ENCODE measurements at regions not wholly inside any gene's neighbourhood (a gene's known extent, or its start where the extent isn't known, plus 50 kb on each side); places are given as distances from the start of the nearest gene placed in this dataset.
"Not testable (repeated sequence)": the region's sequence is repeated elsewhere in the genome, so short reads cannot be mapped to it uniquely, and the experiment has no call there.

GRCh38 chr9:87781331-87781730 is 55.4 kb downstream of the CTSL start:
- no peak overlapping the region for H3K4me3 ChIP-seq (ENCODE audit: low read length)
- ChIA-PET POLR2A (no interaction called here), CTCF (no interaction called here)
- peaks cover 0 to 2% (median 0%) of the 10 kb centered on the region in 7 donors for H3K4me1 Mint-ChIP-seq
- intact Hi-C loops (cut with micrococcal nuclease), result no loop called here
- no peak overlapping the region for H3K27ac ChIP-seq (ENCODE audit: low read depth, low read length)
- H3K27me3 ChIP-seq (ENCODE audit: control insufficient read depth in 2 of 2, insufficient read depth in 2 of 2, low read length in 2 of 2), result no peaks in the 10 kb centered on the region
- DNase-seq (no peak), ATAC-seq (no peak)
- no peaks in the 10 kb centered on the region for H3K4me1 ChIP-seq (ENCODE audit: control insufficient read depth in 2 of 2, insufficient read depth in 2 of 2, low read length in 2 of 2)
- peaks cover 0 to 4% (median 0%) of the 10 kb centered on the region in 11 donors for H3K9me3 Mint-ChIP-seq
- H3K36me3 Mint-ChIP-seq, result no peaks in the 10 kb centered on the region
- no peaks in the 10 kb centered on the region for H3K9me3 ChIP-seq (ENCODE audit: control insufficient read depth in 2 of 3, low read length in 3 of 3)
- H3K27ac Mint-ChIP-seq, result no peak overlapping the region
- no peak overlapping the region for H3K4me3 Mint-ChIP-seq
- H3K27me3 Mint-ChIP-seq, result peaks cover 0 to 4% (median 0%) of the 10 kb centered on the region in 5 donors
- H3K36me3 ChIP-seq (ENCODE audit: control insufficient read depth in 2 of 3, insufficient read depth in 3 of 3, low read length in 3 of 3), result no peaks in the 10 kb centered on the region

DNA sequence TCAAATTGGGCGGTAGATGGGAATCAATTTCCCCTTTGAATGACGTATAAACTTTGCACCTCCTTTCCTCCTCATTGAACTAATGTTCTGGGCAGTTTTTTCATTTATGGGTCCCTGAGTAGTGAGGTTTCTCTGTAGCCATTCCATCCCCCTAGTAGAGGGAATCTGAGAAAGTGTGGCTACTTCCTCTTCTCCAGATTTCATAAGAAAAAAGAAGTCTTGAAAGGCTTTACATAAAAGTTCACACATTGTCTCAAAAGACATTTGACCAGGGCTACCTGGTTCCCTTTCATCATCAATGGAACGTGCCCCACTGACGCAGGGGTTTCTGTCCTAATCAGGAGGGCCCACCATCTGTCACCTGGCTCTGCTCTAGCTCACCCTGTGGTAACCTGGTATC is 57.3 kb downstream of the CTSL start:
- no peaks in the 10 kb centered on the region for H3K36me3 ChIP-seq (ENCODE audit: control insufficient read depth in 2 of 3, insufficient read depth in 3 of 3, low read length in 3 of 3)
- ATAC-seq (no peak), DNase-seq (no peak)
- no peak overlapping the region for H3K27ac ChIP-seq (ENCODE audit: low read depth, low read length)
- H3K9me3 Mint-ChIP-seq, result peaks cover 0 to 4% (median 0%) of the 10 kb centered on the region in 11 donors
- H3K27me3 Mint-ChIP-seq, result peaks cover 0 to 4% (median 0%) of the 10 kb centered on the region in 5 donors
- no peak overlapping the region for H3K4me3 Mint-ChIP-seq
- peaks cover 0 to 2% (median 0%) of the 10 kb centered on the region in 7 donors for H3K4me1 Mint-ChIP-seq
- no peaks in the 10 kb centered on the region for H3K27me3 ChIP-seq (ENCODE audit: control insufficient read depth in 2 of 2, insufficient read depth in 2 of 2, low read length in 2 of 2)
- H3K9me3 ChIP-seq (ENCODE audit: control insufficient read depth in 2 of 3, low read length in 3 of 3), result no peaks in the 10 kb centered on the region
- ChIA-PET POLR2A (no interaction called here), CTCF (no interaction called here)
- no peaks in the 10 kb centered on the region for H3K36me3 Mint-ChIP-seq
- intact Hi-C loops (cut with micrococcal nuclease), result no loop called here
- H3K4me1 ChIP-seq (ENCODE audit: control insufficient read depth in 2 of 2, insufficient read depth in 2 of 2, low read length in 2 of 2), result no peaks in the 10 kb centered on the region
- no peak overlapping the region for H3K4me3 ChIP-seq (ENCODE audit: low read length)
- H3K27ac Mint-ChIP-seq, result no peak overlapping the region

- POLR2A ChIA-PET; H3K27me3 ChIP-seq (ENCODE audit: control insufficient read depth in 2 of 2, insufficient read depth in 2 of 2, low read length in 2 of 2); H3K27me3 Mint-ChIP-seq; H3K27ac Mint-ChIP-seq; H3K27ac ChIP-seq (ENCODE audit: low read depth, low read length); H3K4me1 ChIP-seq (ENCODE audit: control insufficient read depth in 2 of 2, insufficient read depth in 2 of 2, low read length in 2 of 2); H3K9me3 ChIP-seq (ENCODE audit: control insufficient read depth in 2 of 3, low read length in 3 of 3); DNase-seq; H3K4me3 Mint-ChIP-seq; CTCF ChIA-PET; H3K9me3 Mint-ChIP-seq; ATAC-seq; H3K4me3 ChIP-seq (ENCODE audit: low read length); intact Hi-C loops (cut with micrococcal nuclease); H3K4me1 Mint-ChIP-seq; H3K36me3 Mint-ChIP-seq; H3K36me3 ChIP-seq (ENCODE audit: control insufficient read depth in 2 of 3, insufficient read depth in 3 of 3, low read length in 3 of 3): not testable (repeated sequence)
Observed at GRCh38 chr9:87785315-87785970, 59.5 kb downstream of the CTSL start.

DNA sequence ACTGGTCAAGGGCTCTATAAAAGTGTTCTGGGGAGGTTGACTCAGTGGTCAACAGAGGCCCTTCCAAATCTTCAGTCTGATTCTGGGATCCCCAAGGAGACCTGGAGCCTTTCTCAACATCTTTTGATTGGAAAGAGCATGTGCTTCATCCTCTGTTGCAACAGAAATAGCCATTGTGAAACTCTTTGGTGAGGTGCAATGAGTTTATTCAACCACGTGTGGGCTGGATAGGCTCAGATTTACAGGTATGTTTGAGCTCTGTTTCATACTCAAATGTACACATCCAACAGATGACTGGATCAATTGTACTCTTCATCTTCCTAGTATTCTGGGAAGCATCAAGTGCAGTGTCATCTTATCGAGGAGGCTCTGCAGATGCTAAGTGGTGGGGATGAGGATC is 60.5 kb downstream of the CTSL start:
- no peaks in the 10 kb centered on the region for H3K27me3 ChIP-seq (ENCODE audit: control insufficient read depth in 2 of 2, insufficient read depth in 2 of 2, low read length in 2 of 2)
- peaks cover 0 to 1% (median 0%) of the 10 kb centered on the region in 5 donors for H3K36me3 Mint-ChIP-seq
- ATAC-seq (no peak), DNase-seq (no peak)
- H3K27me3 Mint-ChIP-seq, result peaks cover 0 to 4% (median 0%) of the 10 kb centered on the region in 5 donors
- H3K4me3 Mint-ChIP-seq, result no peak overlapping the region
- H3K9me3 ChIP-seq (ENCODE audit: control insufficient read depth in 2 of 3, low read length in 3 of 3), result no peaks in the 10 kb centered on the region
- no peak overlapping the region for H3K27ac Mint-ChIP-seq
- intact Hi-C loops (cut with micrococcal nuclease), result no loop called here
- no peaks in the 10 kb centered on the region for H3K4me1 ChIP-seq (ENCODE audit: control insufficient read depth in 2 of 2, insufficient read depth in 2 of 2, low read length in 2 of 2)
- H3K4me1 Mint-ChIP-seq, result peaks cover 0 to 2% (median 0%) of the 10 kb centered on the region in 7 donors
- no peaks in the 10 kb centered on the region for H3K36me3 ChIP-seq (ENCODE audit: control insufficient read depth in 2 of 3, insufficient read depth in 3 of 3, low read length in 3 of 3)
- POLR2A ChIA-PET, result no interaction called here
- no peak overlapping the region for H3K27ac ChIP-seq (ENCODE audit: low read depth, low read length)
- CTCF ChIA-PET, result no interaction called here
- peaks cover 0 to 2% (median 0%) of the 10 kb centered on the region in 11 donors for H3K9me3 Mint-ChIP-seq
- H3K4me3 ChIP-seq (ENCODE audit: low read length), result no peak overlapping the region

DNA sequence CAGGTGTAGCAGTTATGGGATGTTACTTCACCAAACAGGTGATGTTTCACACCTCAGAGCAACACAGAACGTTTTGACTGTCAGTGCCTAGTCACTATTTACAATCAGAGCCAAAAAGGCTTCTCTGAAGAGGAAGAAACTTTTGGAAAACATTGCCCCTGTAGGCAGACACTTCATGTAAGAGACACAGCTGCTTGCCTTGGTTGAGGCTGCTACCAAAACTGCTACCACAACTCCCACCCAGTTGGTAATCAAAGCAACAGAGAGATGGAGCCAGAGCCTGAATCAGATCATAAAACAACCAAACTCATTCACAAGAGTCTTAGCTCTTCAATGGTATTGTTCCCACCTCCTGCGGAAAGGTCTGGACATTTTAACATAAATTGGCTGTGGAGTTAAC is 61.0 kb downstream of the CTSL start:
- intact Hi-C loops (cut with micrococcal nuclease), result no loop called here
- ChIA-PET POLR2A (interaction anchor here (0.6 kb wide), 1 partner anchor 100 kb away, joined by 6 read pairs; no protein-coding TSS in a partner anchor), CTCF (no interaction called here)
- H3K4me3 ChIP-seq (ENCODE audit: low read length), result no peak overlapping the region
- no peaks in the 10 kb centered on the region for H3K36me3 ChIP-seq (ENCODE audit: control insufficient read depth in 2 of 3, insufficient read depth in 3 of 3, low read length in 3 of 3)
- H3K9me3 ChIP-seq (ENCODE audit: control insufficient read depth in 2 of 3, low read length in 3 of 3), result no peaks in the 10 kb centered on the region
- Mint-ChIP-seq H3K9me3 (peaks cover 0 to 2% (median 0%) of the 10 kb centered on the region in 11 donors), H3K4me1 (peaks cover 0 to 2% (median 0%) of the 10 kb centered on the region in 7 donors), H3K27me3 (peaks cover 0 to 4% (median 0%) of the 10 kb centered on the region in 5 donors), H3K27ac (no peak overlapping the region), H3K4me3 (no peak overlapping the region), H3K36me3 (peaks cover 0 to 1% (median 0%) of the 10 kb centered on the region in 5 donors)
- H3K27me3 ChIP-seq (ENCODE audit: control insufficient read depth in 2 of 2, insufficient read depth in 2 of 2, low read length in 2 of 2), result no peaks in the 10 kb centered on the region
- no peak for ATAC-seq
- DNase-seq, result no peak
- H3K27ac ChIP-seq (ENCODE audit: low read depth, low read length), result no peak overlapping the region
- H3K4me1 ChIP-seq (ENCODE audit: control insufficient read depth in 2 of 2, insufficient read depth in 2 of 2, low read length in 2 of 2), result no peaks in the 10 kb centered on the region

GRCh38 chr9:87787735-87788134 is 61.8 kb downstream of the CTSL start:
- Mint-ChIP-seq H3K27me3 (peaks cover 0 to 4% (median 0%) of the 10 kb centered on the region in 5 donors), H3K36me3 (peaks cover 0 to 2% (median 0%) of the 10 kb centered on the region in 5 donors), H3K27ac (peak overlapping the region in 1 of 9 donors; percentile 23), H3K4me1 (peaks cover 0 to 5% (median 0%) of the 10 kb centered on the region in 7 donors), H3K4me3 (no peak overlapping the region), H3K9me3 (peaks cover 0 to 3% (median 0%) of the 10 kb centered on the region in 11 donors)
- DNase-seq (no peak), ATAC-seq (no peak)
- no peaks in the 10 kb centered on the region for H3K9me3 ChIP-seq (ENCODE audit: control insufficient read depth in 2 of 3, low read length in 3 of 3)
- no peaks in the 10 kb centered on the region for H3K4me1 ChIP-seq (ENCODE audit: control insufficient read depth in 2 of 2, insufficient read depth in 2 of 2, low read length in 2 of 2)
- no peak overlapping the region for H3K4me3 ChIP-seq (ENCODE audit: low read length)
- no peaks in the 10 kb centered on the region for H3K27me3 ChIP-seq (ENCODE audit: control insufficient read depth in 2 of 2, insufficient read depth in 2 of 2, low read length in 2 of 2)
- CTCF ChIA-PET, result no interaction called here
- no peak overlapping the region for H3K27ac ChIP-seq (ENCODE audit: low read depth, low read length)
- no peaks in the 10 kb centered on the region for H3K36me3 ChIP-seq (ENCODE audit: control insufficient read depth in 2 of 3, insufficient read depth in 3 of 3, low read length in 3 of 3)
- intact Hi-C loops (cut with micrococcal nuclease), result no loop called here
- POLR2A ChIA-PET, result no interaction called here

DNA sequence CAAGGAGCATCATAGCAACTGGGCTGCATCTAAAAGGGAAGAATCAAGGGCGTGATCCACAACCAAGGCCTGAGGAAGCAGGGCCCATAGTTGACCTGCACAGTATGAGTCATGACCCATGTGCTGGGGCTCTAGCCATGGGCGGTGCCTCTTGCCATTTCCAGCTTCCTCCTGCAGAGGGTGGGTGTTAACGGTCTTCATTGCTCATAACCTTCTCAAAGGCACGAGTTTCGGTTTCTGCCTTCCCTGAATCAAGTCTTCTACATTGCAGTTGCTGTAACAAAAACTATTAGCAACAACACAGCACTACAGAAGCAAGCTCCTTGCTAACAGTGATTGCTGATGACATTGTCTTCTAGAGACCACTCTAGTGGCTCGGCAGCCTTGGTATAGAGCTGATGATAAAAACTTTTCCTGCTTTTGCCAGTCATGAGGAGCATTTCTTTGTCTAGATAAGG is 66.9 kb downstream of the CTSL start:
- Histone ChIP-seq H3K27me3 (ENCODE audit: control insufficient read depth in 2 of 2, insufficient read depth in 2 of 2, low read length in 2 of 2) (no peaks in the 10 kb centered on the region), H3K9me3 (ENCODE audit: control insufficient read depth in 2 of 3, low read length in 3 of 3) (no peaks in the 10 kb centered on the region), H3K36me3 (ENCODE audit: control insufficient read depth in 2 of 3, insufficient read depth in 3 of 3, low read length in 3 of 3) (no peaks in the 10 kb centered on the region), H3K4me3 (ENCODE audit: low read length) (no peak overlapping the region), H3K4me1 (ENCODE audit: control insufficient read depth in 2 of 2, insufficient read depth in 2 of 2, low read length in 2 of 2) (no peaks in the 10 kb centered on the region), H3K27ac (ENCODE audit: low read depth, low read length) (no peak overlapping the region)
- ATAC-seq (peak; percentile 95), DNase-seq (peak in 1 of 9 donors; percentile 32)
- Mint-ChIP-seq H3K4me1 (peaks cover 0 to 32% (median 7%) of the 10 kb centered on the region in 7 donors), H3K27me3 (no peaks in the 10 kb centered on the region), H3K4me3 (peak overlapping the region in 1 of 10 donors; percentile 47), H3K36me3 (peaks cover 0 to 6% (median 0%) of the 10 kb centered on the region in 5 donors), H3K27ac (peak overlapping the region in 1 of 9 donors; percentile 44), H3K9me3 (peaks cover 0 to 6% (median 0%) of the 10 kb centered on the region in 11 donors)
- POLR2A ChIA-PET, result no interaction called here
- intact Hi-C loops (cut with micrococcal nuclease), result no loop called here
- CTCF ChIA-PET, result no interaction called here
